DOHH2 (cell line): ENCODE measurements at regions not wholly inside any gene's neighbourhood (a gene's known extent, or its start where the extent isn't known, plus 50 kb on each side); places are given as distances from the start of the nearest gene placed in this dataset.
"Not testable (repeated sequence)": the region's sequence is repeated elsewhere in the genome, so short reads cannot be mapped to it uniquely, and the experiment has no call there.

Source experiments
- H3F3A ChIP-seq: fragments of 200-600 bp; sonication (generic), shearing (Covaris generic); 2 replicates; pipeline ENCODE4 v1.6.0; 2016; ENCODE audit warnings: antibody characterized with exemption, mild to moderate bottlenecking; ENCODE audit not compliant: control insufficient read depth, insufficient read depth
- H3K27ac ChIP-seq: fragments of 200-600 bp; sonication (generic); 2 replicates; pipeline ENCODE4 v1.5.1; 2014; ENCODE audit warnings: low read depth, mild to moderate bottlenecking, low read length, moderate library complexity
- H3K27me3 ChIP-seq: fragments of 200-600 bp; sonication (generic); 2 replicates; pipeline ENCODE4 v1.6.1; 2014; ENCODE audit warnings: mild to moderate bottlenecking, low read length, mixed read lengths; ENCODE audit not compliant: control insufficient read depth
- H3K36me3 ChIP-seq: fragments of 200-600 bp; sonication (generic); 2 replicates; pipeline ENCODE4 v1.6.1; 2014; ENCODE audit warnings: mild to moderate bottlenecking, low read length, moderate library complexity, mixed read lengths; ENCODE audit not compliant: control insufficient read depth
- H3K4me1 ChIP-seq: fragments of 200-600 bp; sonication (generic); 2 replicates; pipeline ENCODE4 v1.6.1; 2014; ENCODE audit warnings: mild to moderate bottlenecking, low read length, mixed read lengths; ENCODE audit not compliant: control insufficient read depth
- H3K4me2 ChIP-seq: fragments of 200-600 bp; sonication (generic); 2 replicates; pipeline ENCODE4 v1.6.0; 2014; ENCODE audit warnings: mild to moderate bottlenecking, low read length, moderate library complexity
- H3K4me3 ChIP-seq: fragments of 200-600 bp; sonication (generic); 2 replicates; pipeline ENCODE4 v1.5.1; 2014; ENCODE audit warnings: mild to moderate bottlenecking, low read length, mixed read lengths
- H3K79me2 ChIP-seq: fragments of 200-600 bp; sonication (generic); 2 replicates; pipeline ENCODE4 v1.6.1; 2014; ENCODE audit warnings: mild to moderate bottlenecking, low read length, mixed read lengths; ENCODE audit not compliant: control insufficient read depth
- H3K9me2 ChIP-seq: fragments of 200-600 bp; sonication (generic); replicated peaks from 2 replicates; pipeline ENCODE4 v1.6.1; 2014; ENCODE audit warnings: mild to moderate bottlenecking, low read length, mixed read lengths; ENCODE audit not compliant: control insufficient read depth
- H3K9me3 ChIP-seq: fragments of 200-600 bp; sonication (generic); 2 replicates; pipeline ENCODE4 v1.6.1; 2014; ENCODE audit warnings: antibody characterized with exemption, low read length, mixed read lengths; ENCODE audit not compliant: control insufficient read depth, insufficient read depth
- H4K20me1 ChIP-seq: fragments of 200-600 bp; sonication (generic); 2 replicates; pipeline ENCODE4 v1.6.0; 2014; ENCODE audit warnings: low read depth, mild to moderate bottlenecking, antibody characterized with exemption, low read length, moderate library complexity; ENCODE audit not compliant: control insufficient read depth, insufficient read depth
- EZH2phosphoT487 ChIP-seq: fragments of 200-600 bp; sonication (generic); IDR thresholded peaks from 2 replicates; pipeline ENCODE4 v1.6.1; 2017; ENCODE audit warnings: borderline replicate concordance, mild to moderate bottlenecking, antibody characterized with exemption, low read length, moderate library complexity, mixed read lengths
- TF ChIP-seq, protein P1 (sequence below): fragments of 200-600 bp; sonication (generic); IDR thresholded peaks from one replicate; pipeline ENCODE4 v1.5.1; 2014; ENCODE audit warnings: antibody characterized with exemption, mild to moderate bottlenecking, low read depth, low read length; ENCODE audit not compliant: poor library complexity, severe bottlenecking

DNA sequence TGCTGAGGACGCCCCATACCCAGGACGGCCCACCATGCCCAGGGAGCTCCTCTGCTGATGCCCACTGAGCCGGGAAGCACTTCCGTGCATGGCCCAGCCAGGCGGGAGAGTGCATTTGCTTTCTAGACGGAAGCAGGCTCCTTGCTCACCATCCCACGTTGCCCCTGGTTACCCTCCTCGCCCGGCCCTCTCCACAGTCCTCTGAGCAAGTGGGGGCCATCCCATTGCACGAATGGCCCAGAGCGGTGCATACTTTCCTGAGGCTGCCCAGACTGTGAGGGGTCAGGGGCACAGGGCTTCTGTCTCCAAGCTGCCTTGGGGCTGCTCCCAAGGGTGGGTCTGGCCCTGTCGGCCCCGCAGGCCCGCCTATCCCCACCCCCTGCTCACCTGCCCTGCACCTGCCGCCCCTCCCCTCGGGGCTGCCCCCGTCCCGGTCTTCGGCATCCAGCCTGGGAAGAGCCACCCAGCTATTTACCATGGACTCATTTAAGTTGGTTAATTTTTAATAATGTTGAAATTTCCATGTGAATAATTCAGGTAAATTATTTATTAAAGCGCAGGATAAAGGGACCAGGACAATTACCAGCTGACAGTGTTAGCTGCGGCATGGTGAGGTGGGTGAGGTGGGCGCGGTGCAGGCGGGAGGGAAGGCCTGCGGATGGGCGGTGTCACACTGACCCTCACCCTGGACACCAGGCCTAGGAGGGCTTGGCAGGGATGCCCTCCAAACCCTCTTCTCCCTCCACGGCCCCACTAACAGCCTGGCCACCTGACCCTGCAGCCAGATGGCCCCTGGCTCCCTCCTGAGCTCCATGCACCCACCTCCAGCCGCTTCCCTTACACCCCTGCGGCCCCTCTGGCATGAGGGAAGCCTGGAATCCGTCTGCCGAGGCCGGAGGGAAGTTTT lies 104.4 kb downstream of the MICALL2 start:
- TF ChIP-seq, protein P1, sequence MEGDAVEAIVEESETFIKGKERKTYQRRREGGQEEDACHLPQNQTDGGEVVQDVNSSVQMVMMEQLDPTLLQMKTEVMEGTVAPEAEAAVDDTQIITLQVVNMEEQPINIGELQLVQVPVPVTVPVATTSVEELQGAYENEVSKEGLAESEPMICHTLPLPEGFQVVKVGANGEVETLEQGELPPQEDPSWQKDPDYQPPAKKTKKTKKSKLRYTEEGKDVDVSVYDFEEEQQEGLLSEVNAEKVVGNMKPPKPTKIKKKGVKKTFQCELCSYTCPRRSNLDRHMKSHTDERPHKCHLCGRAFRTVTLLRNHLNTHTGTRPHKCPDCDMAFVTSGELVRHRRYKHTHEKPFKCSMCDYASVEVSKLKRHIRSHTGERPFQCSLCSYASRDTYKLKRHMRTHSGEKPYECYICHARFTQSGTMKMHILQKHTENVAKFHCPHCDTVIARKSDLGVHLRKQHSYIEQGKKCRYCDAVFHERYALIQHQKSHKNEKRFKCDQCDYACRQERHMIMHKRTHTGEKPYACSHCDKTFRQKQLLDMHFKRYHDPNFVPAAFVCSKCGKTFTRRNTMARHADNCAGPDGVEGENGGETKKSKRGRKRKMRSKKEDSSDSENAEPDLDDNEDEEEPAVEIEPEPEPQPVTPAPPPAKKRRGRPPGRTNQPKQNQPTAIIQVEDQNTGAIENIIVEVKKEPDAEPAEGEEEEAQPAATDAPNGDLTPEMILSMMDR = no peak
- TF ChIP-seq EZH2phosphoT487 = no peak

DNA sequence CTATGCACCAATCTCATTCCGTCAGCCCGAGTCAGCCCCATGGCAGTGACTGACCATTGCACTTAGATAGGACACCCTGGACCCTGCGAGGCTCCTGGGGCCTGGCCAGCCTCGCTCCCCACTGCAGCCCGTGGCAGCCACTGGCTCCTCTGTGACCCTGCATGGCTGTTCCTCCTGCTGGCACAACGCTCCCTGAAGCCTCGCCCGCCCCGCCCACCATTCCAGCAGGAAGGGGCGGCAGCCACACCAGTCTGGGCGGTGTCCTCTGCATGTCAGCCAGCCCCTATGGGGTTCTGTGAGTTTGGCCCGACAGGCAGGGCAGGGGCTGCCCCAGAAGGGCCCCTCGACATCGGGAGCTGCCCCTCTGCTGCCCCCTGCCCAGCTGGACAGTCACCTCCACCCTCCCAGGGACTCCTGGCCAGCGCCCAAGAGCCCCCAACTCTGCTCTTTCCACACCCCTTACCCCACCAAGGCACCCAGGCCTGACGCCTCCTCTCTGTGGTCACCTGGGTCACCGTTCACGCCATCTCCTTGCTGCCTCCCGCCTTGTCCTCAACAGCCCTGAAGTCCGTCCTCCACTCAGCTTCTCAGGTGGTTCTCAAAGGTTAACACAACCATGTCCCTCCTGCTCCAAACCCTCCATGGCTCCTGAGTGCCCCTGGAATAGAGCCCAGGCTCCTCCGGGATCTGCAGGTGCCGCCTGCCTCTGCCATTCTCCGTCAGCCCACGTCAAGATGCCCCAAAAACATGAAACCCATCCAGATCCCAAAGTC lies 103.5 kb downstream of the MICALL2 start:
- Histone ChIP-seq H3K27me3 (no peaks in the 10 kb centered on the region), H4K20me1 (no peaks in the 10 kb centered on the region; the same call in 1 of the 2 replicates), H3K9me2 (no peaks in the 10 kb centered on the region), H3K36me3 (no peaks in the 10 kb centered on the region), H3F3A (peaks cover under 1% of the 10 kb centered on the region; the same call in 1 of the 2 replicates), H3K27ac (no peak overlapping the region), H3K4me3 (no peak overlapping the region), H3K9me3 (no peaks in the 10 kb centered on the region), H3K79me2 (no peaks in the 10 kb centered on the region), H3K4me1 (no peaks in the 10 kb centered on the region), H3K4me2 (no peak overlapping the region)
- no peak for TF ChIP-seq EZH2phosphoT487
- TF ChIP-seq, protein P1 = no peak

More for the DNA sequence above, 104.4 kb downstream of the MICALL2 start:
- Histone ChIP-seq H3K4me1 (no peaks in the 10 kb centered on the region), H4K20me1 (no peaks in the 10 kb centered on the region; the same call in 1 of the 2 replicates), H3K9me3 (no peaks in the 10 kb centered on the region), H3F3A (peaks cover 2% of the 10 kb centered on the region; the same call in 1 of the 2 replicates), H3K27me3 (no peaks in the 10 kb centered on the region), H3K79me2 (no peaks in the 10 kb centered on the region), H3K4me3 (no peak overlapping the region), H3K9me2 (no peaks in the 10 kb centered on the region), H3K27ac (no peak overlapping the region), H3K4me2 (no peak overlapping the region), H3K36me3 (no peaks in the 10 kb centered on the region)

DNA sequence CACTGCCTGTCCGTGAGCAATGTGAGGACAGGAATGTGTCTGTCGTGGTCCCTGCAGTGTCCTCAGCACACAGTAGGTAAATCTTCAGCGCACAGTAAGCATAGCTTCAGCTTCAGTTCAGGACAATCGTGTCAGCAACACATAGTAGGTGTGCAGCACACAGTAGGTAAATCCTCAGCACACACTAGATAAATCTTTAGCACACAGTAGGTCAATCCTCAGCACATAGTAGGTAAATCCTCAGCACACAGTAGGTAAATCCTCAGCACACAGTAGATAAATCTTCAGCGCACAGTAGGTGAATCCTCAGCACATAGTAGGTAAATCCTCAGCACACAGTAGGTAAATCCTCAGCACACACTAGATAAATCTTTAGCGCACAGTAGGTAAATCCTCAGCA lies 102.4 kb downstream of the MICALL2 start:
- not testable (repeated sequence) for H3K36me3 ChIP-seq, H3K4me3 ChIP-seq, H3K4me1 ChIP-seq

DNA sequence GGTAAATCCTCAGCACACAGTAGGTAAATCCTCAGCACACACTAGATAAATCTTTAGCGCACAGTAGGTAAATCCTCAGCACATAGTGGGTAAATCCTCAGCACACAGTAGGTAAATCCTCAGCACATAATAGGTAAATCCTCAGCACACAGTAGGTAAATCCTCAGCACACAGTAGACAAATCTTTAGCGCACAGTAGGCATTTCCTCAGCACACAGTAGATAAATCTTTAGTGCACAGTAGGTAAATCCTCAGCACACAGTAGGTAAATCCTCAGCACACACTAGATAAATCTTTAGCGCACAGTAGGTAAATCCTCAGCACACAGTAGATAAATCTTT lies 102.0 kb downstream of the MICALL2 start:
- not testable (repeated sequence) for H3K79me2 ChIP-seq, H3F3A ChIP-seq, H3K9me2 ChIP-seq, H3K27ac ChIP-seq, H3K27me3 ChIP-seq, H3K4me1 ChIP-seq, H4K20me1 ChIP-seq, H3K4me2 ChIP-seq, H3K36me3 ChIP-seq, H3K4me3 ChIP-seq, H3K9me3 ChIP-seq

More for the DNA sequence above, 102.4 kb downstream of the MICALL2 start:
- H3F3A ChIP-seq, H3K4me2 ChIP-seq, H3K27me3 ChIP-seq, H3K9me3 ChIP-seq, H3K79me2 ChIP-seq, H4K20me1 ChIP-seq, H3K9me2 ChIP-seq, H3K27ac ChIP-seq: not testable (repeated sequence)
